ENCODE measurements at regions not wholly inside any gene's neighbourhood (a gene's known extent, or its start where the extent isn't known, plus 50 kb on each side); places are given as distances from the start of the nearest gene placed in this dataset.

DNA sequence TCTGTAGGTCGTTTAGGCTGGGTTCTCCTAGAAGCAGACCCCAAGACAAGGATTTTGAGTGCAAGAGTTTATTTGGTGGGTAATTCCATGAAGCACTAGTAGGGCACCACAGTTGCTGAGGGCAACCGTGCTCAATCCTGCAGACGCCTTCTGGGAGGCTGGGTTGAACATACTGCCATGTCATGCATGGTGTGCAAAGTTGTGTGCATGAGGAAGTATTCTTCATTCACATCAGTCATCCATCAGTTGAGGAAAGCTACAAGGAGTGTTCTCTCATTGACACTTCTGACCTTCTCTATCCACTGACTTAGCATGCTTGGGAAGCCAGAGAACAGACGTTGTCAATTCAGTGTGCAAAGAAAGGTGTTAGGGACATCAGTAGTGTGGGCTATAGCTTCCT, 179.2 kb downstream of the PTPN11 start:
- Histone ChIP-seq H3K9me3 (ENCODE audit: control extremely low read depth in 1 of 5, control insufficient read depth in 4 of 5, insufficient read depth in 2 of 5, low read depth in 1 of 5, low read length in 4 of 5) (no peaks in the 10 kb centered on the region), H3K27me3 (replicated peaks in 2 of 5; ENCODE audit: control insufficient read depth in 4 of 5, insufficient read depth in 5 of 5, low read length in 4 of 5) (peaks cover 0 to 3% (median 0%) of the 10 kb centered on the region in 5 experiments), H3K27ac (ENCODE audit: insufficient read depth in 1 of 2, low read depth in 1 of 2, low read length in 2 of 2, poor library complexity in 1 of 2, severe bottlenecking in 2 of 2) (no peak overlapping the region), H3K36me3 (ENCODE audit: control insufficient read depth in 4 of 4, insufficient read depth in 4 of 4, low read length in 3 of 4) (no peaks in the 10 kb centered on the region), H3K4me1 (ENCODE audit: control extremely low read depth in 1 of 4, control insufficient read depth in 4 of 4, insufficient read depth in 4 of 4, low read length in 3 of 4) (no peaks in the 10 kb centered on the region), H3K4me3 (ENCODE audit: control insufficient read depth in 1 of 7, extremely low read depth in 1 of 7, insufficient read depth in 4 of 7, low read depth in 2 of 7, low read length in 6 of 7) (no peak overlapping the region)
- POLR2A ChIA-PET: no interaction called here
- CTCF ChIA-PET: no interaction called here
- no peak for DNase-seq
- WGBS (ENCODE audit: insufficient coverage): 82% methylated on average over 1 of the region's 4 CpGs

DNA sequence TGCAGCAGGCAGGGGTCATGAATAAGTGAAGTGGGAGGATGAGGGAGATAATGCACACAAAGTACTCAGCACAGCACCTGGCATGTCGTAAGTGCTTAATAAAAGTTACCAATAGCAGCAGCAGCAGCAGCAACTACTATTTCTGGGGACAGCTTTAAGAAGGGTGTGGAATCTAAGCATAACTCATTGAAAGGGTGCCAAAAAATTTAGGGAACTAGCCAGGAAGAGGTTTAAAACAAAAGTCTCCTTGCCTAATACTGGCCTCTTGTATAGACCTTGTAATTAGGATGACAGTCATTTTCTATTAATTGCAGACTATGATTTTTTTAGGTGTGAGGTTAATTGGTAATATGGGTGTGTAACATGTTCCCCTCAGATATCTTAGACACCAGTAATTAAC, 179.9 kb downstream of the PTPN11 start:
- Histone ChIP-seq H3K9me3 (ENCODE audit: control extremely low read depth in 1 of 5, control insufficient read depth in 4 of 5, insufficient read depth in 2 of 5, low read depth in 1 of 5, low read length in 4 of 5) (no peaks in the 10 kb centered on the region), H3K36me3 (ENCODE audit: control insufficient read depth in 4 of 4, insufficient read depth in 4 of 4, low read length in 3 of 4) (no peaks in the 10 kb centered on the region), H3K4me3 (ENCODE audit: control insufficient read depth in 1 of 7, extremely low read depth in 1 of 7, insufficient read depth in 4 of 7, low read depth in 2 of 7, low read length in 6 of 7) (no peak overlapping the region), H3K27me3 (replicated peaks in 2 of 5; ENCODE audit: control insufficient read depth in 4 of 5, insufficient read depth in 5 of 5, low read length in 4 of 5) (peaks cover 0 to 3% (median 0%) of the 10 kb centered on the region in 5 experiments), H3K27ac (ENCODE audit: insufficient read depth in 1 of 2, low read depth in 1 of 2, low read length in 2 of 2, poor library complexity in 1 of 2, severe bottlenecking in 2 of 2) (no peak overlapping the region), H3K4me1 (ENCODE audit: control extremely low read depth in 1 of 4, control insufficient read depth in 4 of 4, insufficient read depth in 4 of 4, low read length in 3 of 4) (no peaks in the 10 kb centered on the region)
- 71% methylated on average over 1 of the region's 1 CpG for WGBS (ENCODE audit: insufficient coverage)
- ChIA-PET CTCF (no interaction called here), POLR2A (no interaction called here)
- peak in 2 of 3 donors; percentile 8 to 20 for DNase-seq

DNA sequence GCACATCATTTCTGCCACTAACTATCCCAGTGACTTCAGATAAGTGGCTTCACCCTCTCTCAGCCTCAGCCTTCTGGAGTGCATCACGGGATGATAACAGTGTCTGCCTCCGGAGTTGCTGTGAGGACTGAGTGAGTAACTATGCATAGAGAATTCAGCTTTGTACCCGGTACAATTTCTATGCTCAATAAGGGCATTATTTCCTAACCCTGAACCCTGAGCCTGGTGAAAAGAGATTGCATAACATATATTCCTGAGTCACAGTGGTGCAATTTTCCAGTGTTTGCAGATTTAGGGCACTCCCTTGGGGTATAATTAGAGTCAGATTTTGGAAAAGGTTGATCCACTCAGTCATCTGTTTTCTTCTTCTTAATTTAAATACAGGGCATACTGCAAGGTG, 181.1 kb downstream of the PTPN11 start:
- no peaks in the 10 kb centered on the region for H3K4me1 ChIP-seq (ENCODE audit: control extremely low read depth in 1 of 4, control insufficient read depth in 4 of 4, insufficient read depth in 4 of 4, low read length in 3 of 4)
- no peak overlapping the region for H3K27ac ChIP-seq (ENCODE audit: insufficient read depth in 1 of 2, low read depth in 1 of 2, low read length in 2 of 2, poor library complexity in 1 of 2, severe bottlenecking in 2 of 2)
- no peaks in the 10 kb centered on the region for H3K9me3 ChIP-seq (ENCODE audit: control extremely low read depth in 1 of 5, control insufficient read depth in 4 of 5, insufficient read depth in 2 of 5, low read depth in 1 of 5, low read length in 4 of 5)
- H3K27me3 ChIP-seq (replicated peaks in 2 of 5; ENCODE audit: control insufficient read depth in 4 of 5, insufficient read depth in 5 of 5, low read length in 4 of 5): peaks cover 0 to 6% (median 0%) of the 10 kb centered on the region in 5 experiments
- WGBS (ENCODE audit: insufficient coverage): 88% methylated on average over 3 of the region's 3 CpGs
- no peak overlapping the region for H3K4me3 ChIP-seq (ENCODE audit: control insufficient read depth in 1 of 7, extremely low read depth in 1 of 7, insufficient read depth in 4 of 7, low read depth in 2 of 7, low read length in 6 of 7)
- POLR2A ChIA-PET: no interaction called here
- CTCF ChIA-PET: no interaction called here
- H3K36me3 ChIP-seq (ENCODE audit: control insufficient read depth in 4 of 4, insufficient read depth in 4 of 4, low read length in 3 of 4): no peaks in the 10 kb centered on the region
- no peak for DNase-seq

DNA sequence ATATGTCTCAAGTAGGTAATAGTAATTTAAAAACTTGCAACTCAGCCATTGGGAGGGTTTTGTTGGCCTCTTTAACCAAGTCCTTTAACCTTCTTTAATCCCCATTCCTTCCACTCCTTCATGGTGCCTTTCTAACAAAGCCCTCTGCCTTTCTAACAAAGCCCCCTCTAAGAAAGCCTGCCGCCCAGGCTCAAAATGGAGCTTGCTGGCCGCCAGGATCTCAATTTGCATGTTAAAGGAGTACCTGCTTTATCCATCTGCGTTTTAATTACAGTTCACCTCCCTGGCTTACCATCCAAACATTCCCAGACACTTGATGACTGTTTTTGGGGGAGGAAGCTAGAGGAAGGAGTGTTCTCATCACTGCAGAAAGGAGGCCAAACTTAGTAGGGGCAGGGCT, 183.4 kb downstream of the PTPN11 start:
- Histone ChIP-seq H3K4me3 (ENCODE audit: control insufficient read depth in 1 of 7, extremely low read depth in 1 of 7, insufficient read depth in 4 of 7, low read depth in 2 of 7, low read length in 6 of 7) (no peak overlapping the region), H3K4me1 (ENCODE audit: control extremely low read depth in 1 of 4, control insufficient read depth in 4 of 4, insufficient read depth in 4 of 4, low read length in 3 of 4) (no peaks in the 10 kb centered on the region), H3K27me3 (replicated peaks in 2 of 5; ENCODE audit: control insufficient read depth in 4 of 5, insufficient read depth in 5 of 5, low read length in 4 of 5) (peaks cover 0 to 6% (median 0%) of the 10 kb centered on the region in 5 experiments), H3K36me3 (ENCODE audit: control insufficient read depth in 4 of 4, insufficient read depth in 4 of 4, low read length in 3 of 4) (no peaks in the 10 kb centered on the region), H3K27ac (ENCODE audit: insufficient read depth in 1 of 2, low read depth in 1 of 2, low read length in 2 of 2, poor library complexity in 1 of 2, severe bottlenecking in 2 of 2) (no peak overlapping the region), H3K9me3 (ENCODE audit: control extremely low read depth in 1 of 5, control insufficient read depth in 4 of 5, insufficient read depth in 2 of 5, low read depth in 1 of 5, low read length in 4 of 5) (no peaks in the 10 kb centered on the region)
- CTCF ChIA-PET: no interaction called here
- DNase-seq: no peak
- 70% methylated on average over 2 of the region's 3 CpGs for WGBS (ENCODE audit: insufficient coverage)
- POLR2A ChIA-PET: no interaction called here

DNA sequence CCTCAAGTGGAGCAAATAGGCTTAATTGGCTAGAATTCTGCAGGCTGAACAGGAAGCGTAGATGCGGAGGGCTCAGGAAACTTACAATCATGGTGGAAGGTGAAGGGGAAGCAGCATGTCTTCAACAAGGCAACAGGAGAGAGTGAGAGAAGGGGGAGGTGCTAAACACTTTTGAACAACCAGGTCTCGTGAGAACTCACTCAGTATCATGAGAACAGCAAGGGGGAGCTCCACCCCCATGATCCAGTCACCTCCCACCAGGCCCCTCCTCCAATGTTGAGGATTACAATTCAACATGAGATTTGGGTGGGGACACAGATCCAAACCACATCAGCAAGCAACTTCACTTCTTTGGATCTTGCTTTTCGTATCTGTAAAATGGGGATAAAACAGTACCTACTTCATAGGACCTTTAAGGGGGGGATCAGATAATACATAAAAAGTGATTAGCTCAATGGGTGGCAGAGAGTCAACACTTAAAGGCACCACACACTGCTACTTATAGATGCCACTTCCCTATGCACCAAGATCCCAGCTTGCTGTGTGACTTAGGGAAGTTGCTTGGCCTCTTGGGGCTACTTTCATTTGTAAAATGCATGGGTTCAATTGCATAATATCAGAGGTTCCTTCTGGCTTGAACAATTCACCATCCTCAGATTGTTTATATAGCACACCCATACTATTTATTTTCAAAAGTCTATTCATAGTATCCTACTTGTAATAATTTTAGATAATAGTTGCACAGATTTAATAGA, 184.8 kb upstream of the RPH3A start:
- Histone ChIP-seq H3K4me3 (ENCODE audit: control insufficient read depth in 1 of 7, extremely low read depth in 1 of 7, insufficient read depth in 4 of 7, low read depth in 2 of 7, low read length in 6 of 7) (no peak overlapping the region), H3K36me3 (ENCODE audit: control insufficient read depth in 4 of 4, insufficient read depth in 4 of 4, low read length in 3 of 4) (no peaks in the 10 kb centered on the region), H3K27me3 (replicated peaks in 2 of 5; ENCODE audit: control insufficient read depth in 4 of 5, insufficient read depth in 5 of 5, low read length in 4 of 5) (peaks cover 0 to 14% (median 5%) of the 10 kb centered on the region in 5 experiments), H3K9me3 (ENCODE audit: control extremely low read depth in 1 of 5, control insufficient read depth in 4 of 5, insufficient read depth in 2 of 5, low read depth in 1 of 5, low read length in 4 of 5) (no peaks in the 10 kb centered on the region), H3K4me1 (ENCODE audit: control extremely low read depth in 1 of 4, control insufficient read depth in 4 of 4, insufficient read depth in 4 of 4, low read length in 3 of 4) (no peaks in the 10 kb centered on the region), H3K27ac (ENCODE audit: insufficient read depth in 1 of 2, low read depth in 1 of 2, low read length in 2 of 2, poor library complexity in 1 of 2, severe bottlenecking in 2 of 2) (no peak overlapping the region)
- ChIA-PET POLR2A (no interaction called here), CTCF (no interaction called here)
- DNase-seq: no peak
- WGBS (ENCODE audit: insufficient coverage): 82% methylated on average over 2 of the region's 4 CpGs

DNA sequence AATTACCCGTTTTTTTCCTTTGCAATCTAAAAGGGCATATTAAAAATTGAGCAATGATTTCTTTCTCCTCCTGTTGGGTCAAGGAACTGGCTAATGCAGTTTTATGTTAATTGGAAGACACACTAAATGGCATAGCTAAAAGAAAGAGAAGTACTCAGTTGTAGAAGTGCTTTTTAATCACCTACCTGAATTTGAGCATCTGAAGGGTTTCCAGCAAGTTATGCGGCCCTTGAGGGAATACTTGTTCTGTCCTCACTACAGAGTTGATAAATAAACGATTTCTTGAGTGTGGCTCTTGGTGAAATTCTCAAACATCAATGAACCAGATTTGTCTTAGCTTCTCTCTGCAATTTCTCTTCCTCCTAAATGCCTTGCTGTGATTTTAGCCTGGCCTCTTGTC, 184.1 kb upstream of the RPH3A start:
- no peak for DNase-seq
- Histone ChIP-seq H3K4me3 (ENCODE audit: control insufficient read depth in 1 of 7, extremely low read depth in 1 of 7, insufficient read depth in 4 of 7, low read depth in 2 of 7, low read length in 6 of 7) (no peak overlapping the region), H3K4me1 (ENCODE audit: control extremely low read depth in 1 of 4, control insufficient read depth in 4 of 4, insufficient read depth in 4 of 4, low read length in 3 of 4) (no peaks in the 10 kb centered on the region), H3K27me3 (replicated peaks in 2 of 5; ENCODE audit: control insufficient read depth in 4 of 5, insufficient read depth in 5 of 5, low read length in 4 of 5) (peaks cover 0 to 14% (median 5%) of the 10 kb centered on the region in 5 experiments), H3K9me3 (ENCODE audit: control extremely low read depth in 1 of 5, control insufficient read depth in 4 of 5, insufficient read depth in 2 of 5, low read depth in 1 of 5, low read length in 4 of 5) (no peaks in the 10 kb centered on the region), H3K36me3 (ENCODE audit: control insufficient read depth in 4 of 4, insufficient read depth in 4 of 4, low read length in 3 of 4) (no peaks in the 10 kb centered on the region), H3K27ac (ENCODE audit: insufficient read depth in 1 of 2, low read depth in 1 of 2, low read length in 2 of 2, poor library complexity in 1 of 2, severe bottlenecking in 2 of 2) (no peak overlapping the region)
- ChIA-PET CTCF (no interaction called here), POLR2A (no interaction called here)
- 90% methylated on average over 2 of the region's 3 CpGs for WGBS (ENCODE audit: insufficient coverage)

DNA sequence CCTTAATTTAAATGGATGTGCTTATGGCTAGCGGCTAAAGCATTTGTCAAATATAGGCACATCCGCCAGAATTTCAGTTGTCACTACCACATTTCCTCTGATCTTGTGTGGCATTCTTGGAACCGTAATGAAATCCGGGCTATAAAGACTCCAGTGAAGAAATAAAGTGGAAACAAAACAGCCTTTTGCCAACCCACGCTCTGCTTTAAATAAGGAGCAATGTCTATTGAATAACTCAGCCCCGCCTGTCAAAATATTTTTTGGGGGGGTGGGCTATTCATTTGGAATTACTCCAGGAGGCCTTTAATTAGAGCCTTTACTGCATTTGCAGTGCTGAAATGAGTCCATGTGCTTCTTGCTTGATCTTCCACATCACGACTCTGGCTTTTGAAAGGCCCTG, 179.6 kb upstream of the RPH3A start:
- Histone ChIP-seq H3K27ac (ENCODE audit: insufficient read depth in 1 of 2, low read depth in 1 of 2, low read length in 2 of 2, poor library complexity in 1 of 2, severe bottlenecking in 2 of 2) (no peak overlapping the region), H3K4me3 (ENCODE audit: control insufficient read depth in 1 of 7, extremely low read depth in 1 of 7, insufficient read depth in 4 of 7, low read depth in 2 of 7, low read length in 6 of 7) (no peak overlapping the region), H3K4me1 (ENCODE audit: control extremely low read depth in 1 of 4, control insufficient read depth in 4 of 4, insufficient read depth in 4 of 4, low read length in 3 of 4) (no peaks in the 10 kb centered on the region), H3K27me3 (replicated peaks in 2 of 5; ENCODE audit: control insufficient read depth in 4 of 5, insufficient read depth in 5 of 5, low read length in 4 of 5) (peaks cover 0 to 20% (median 10%) of the 10 kb centered on the region in 5 experiments), H3K36me3 (ENCODE audit: control insufficient read depth in 4 of 4, insufficient read depth in 4 of 4, low read length in 3 of 4) (no peaks in the 10 kb centered on the region), H3K9me3 (ENCODE audit: control extremely low read depth in 1 of 5, control insufficient read depth in 4 of 5, insufficient read depth in 2 of 5, low read depth in 1 of 5, low read length in 4 of 5) (peaks cover 0 to 2% (median 0%) of the 10 kb centered on the region in 5 experiments)
- ChIA-PET POLR2A (no interaction called here), CTCF (no interaction called here)
- DNase-seq: no peak
- WGBS (ENCODE audit: insufficient coverage): 94% methylated on average over 7 of the region's 7 CpGs

Data from common myeloid progenitor, CD34-positive (primary cell).